Non-pigmented ciliary epithelial cell (primary cell): ENCODE measurements at regions not wholly inside any gene's neighbourhood (a gene's known extent, or its start where the extent isn't known, plus 50 kb on each side); places are given as distances from the start of the nearest gene placed in this dataset.

ENCODE experiments used
- DNase-seq: peaks from one replicate; pipeline ENCODE4 v3.0.0-alpha.2; 2010; ENCODE audit warnings: low read depth

DNA sequence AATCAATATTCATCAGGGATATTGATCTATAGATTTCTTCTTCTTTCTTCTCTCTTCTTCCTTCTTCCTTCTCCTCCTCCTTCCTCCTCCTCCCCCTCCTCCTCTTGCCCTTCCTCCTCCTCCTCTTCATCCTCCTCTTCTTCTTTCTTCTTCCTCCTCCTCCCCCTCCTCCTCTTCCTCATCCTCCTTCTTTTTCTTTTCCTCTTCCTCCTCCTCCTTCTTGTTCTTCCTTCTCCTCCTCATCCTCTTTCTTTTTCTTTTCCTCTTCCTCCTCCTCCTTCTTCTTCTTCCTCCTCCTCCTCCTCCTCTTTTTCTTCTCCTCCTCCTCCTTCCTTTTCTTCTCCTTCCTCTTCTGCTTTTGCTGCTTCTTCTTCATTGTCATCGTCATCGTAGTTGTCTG is 52.4 kb upstream of the SERINC1 start:
- no peak for DNase-seq

DNA sequence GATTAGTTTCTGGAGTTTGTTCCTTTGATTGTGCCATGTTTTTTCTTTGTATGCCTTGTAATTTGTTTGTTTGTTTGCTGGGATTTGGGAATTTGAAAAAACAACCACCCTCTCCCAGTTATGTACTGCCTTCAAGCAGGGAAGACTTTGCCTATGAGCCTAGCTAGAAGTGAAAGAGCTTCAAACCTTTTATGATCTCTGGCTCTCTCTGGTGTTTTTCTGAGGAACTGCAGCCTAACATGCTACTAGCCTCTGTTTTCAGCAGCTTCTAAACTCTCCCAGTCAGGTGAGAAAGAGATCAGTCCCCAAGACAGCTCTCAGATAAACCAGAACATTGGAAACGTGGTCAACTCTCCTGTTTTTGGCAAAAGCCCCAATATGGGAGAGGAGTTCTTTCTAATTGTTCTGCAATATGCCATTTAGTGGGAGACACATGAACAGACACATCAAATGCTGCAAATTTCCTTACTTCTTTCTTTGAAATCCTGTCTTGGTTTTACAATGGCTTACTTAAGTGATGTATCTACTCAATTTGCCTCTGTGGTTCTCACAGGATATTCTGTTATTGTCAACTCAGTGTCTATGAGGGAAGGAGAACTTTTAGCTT is 58.9 kb upstream of the SERINC1 start:
- DNase-seq, result peak; percentile 35

DNA sequence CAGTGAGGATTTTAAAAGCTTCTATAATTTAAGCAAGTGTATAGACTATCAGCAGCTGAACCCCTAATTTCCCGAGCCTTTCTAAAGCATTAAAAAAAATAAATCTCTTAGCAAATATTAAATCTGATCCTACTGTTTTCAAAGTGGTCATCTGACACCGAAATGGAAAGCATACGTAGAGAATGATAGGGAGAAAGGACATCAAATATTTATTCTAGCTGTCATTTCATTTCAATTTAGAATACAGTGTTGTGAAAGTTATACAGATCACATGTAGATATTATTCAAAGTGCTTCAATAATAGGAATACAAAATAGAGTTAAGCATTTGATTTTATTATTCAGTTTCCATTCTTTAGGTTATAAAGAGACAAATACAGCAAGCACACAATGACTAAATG is 61.9 kb upstream of the PKIB start:
- no peak for DNase-seq

DNA sequence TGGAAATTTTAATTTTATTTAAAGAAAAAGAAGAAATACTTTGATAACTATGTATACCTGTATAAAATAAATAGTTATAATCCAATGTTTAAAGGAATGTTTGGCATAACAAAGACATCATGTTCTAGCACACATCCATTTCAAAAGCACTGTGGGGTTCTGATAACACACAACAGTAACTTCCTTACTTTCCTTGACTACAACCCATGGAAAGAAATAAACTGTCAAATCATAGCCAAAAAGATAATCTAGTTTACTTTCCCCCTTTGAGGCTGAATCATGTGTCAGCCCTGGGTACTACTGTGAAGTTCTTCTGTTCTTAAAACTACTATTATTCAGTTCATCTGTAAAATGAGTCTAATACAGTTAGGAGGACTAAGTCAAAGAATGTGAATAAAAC is 61.4 kb upstream of the PKIB start:
- DNase-seq, result no peak

DNA sequence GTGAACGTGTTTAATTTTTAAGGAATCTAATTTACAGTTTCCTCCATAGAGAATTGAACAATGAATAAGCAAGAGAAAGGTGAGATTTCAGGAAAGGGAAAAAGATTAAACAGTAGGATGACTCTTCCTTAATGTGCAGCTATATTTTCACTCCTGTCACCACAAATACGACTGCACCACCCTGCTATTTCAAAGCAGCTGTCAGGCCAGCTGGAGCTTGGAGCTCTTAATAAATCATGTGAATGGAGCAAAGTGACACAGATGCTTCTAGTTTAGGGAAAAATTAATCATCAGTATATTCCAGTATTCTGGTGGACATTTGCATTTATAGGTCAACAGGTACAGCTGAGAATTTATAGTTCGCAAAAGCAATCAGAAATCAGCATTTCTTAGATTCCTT is 56.5 kb upstream of the PKIB start:
- no peak for DNase-seq

DNA sequence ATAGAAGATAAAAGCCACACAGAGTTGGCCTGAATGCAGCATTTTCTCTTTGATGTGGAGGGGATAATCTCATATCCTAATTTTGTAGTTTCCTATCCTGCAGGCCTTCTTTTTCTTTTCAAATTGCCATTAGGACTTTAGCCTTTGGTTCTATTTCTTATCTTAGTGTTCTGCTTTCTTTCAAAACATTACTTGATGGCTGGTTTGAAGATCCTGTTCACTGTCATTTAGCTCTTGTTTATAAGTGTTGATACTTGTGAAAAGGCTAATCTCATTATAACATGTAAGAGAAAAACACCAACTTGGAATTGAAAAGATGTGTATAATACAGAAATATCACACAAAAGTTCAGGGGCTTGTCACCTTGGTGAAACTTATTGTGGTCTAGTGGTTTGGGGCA is 54.6 kb upstream of the PKIB start:
- no peak for DNase-seq

DNA sequence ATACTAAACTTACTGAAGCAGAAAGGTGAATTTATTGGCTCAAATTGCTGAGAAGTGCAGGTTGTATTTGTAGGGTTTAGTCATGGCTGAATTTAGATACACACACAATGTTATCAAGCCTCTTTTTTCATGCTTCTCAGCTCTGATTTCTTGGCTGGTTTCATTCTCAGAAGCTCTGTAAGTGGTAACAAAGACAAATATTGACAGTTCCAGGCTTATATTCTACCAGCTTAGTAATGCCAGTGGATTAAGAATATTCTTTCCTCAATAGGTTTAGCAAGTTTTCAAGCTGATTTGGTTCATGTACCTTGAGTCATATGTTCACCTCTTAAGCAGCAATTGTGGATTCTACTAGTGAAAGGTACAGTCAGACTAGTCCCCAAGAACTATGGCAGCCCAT is 52.1 kb upstream of the PKIB start:
- DNase-seq, result no peak
